Endodermal cell (in vitro differentiated cells): ENCODE measurements at regions not wholly inside any gene's neighbourhood (a gene's known extent, or its start where the extent isn't known, plus 50 kb on each side); places are given as distances from the start of the nearest gene placed in this dataset.

ENCODE experiments used
- DNase-seq: peaks from one replicate; pipeline ENCODE4 v3.0.0-alpha.2; 2017
- H3K27ac ChIP-seq: 2 replicates; pipeline ENCODE4 v1.5.1; 2013; ENCODE audit warnings: mild to moderate bottlenecking, low read depth, low read length, moderate library complexity
- H3K27me3 ChIP-seq: 2 replicates; pipeline ENCODE4 v1.6.1; 2013; ENCODE audit warnings: mild to moderate bottlenecking, low read length, moderate library complexity; ENCODE audit not compliant: insufficient read depth, control insufficient read depth, poor library complexity, severe bottlenecking
- H3K36me3 ChIP-seq: 2 replicates; pipeline ENCODE4 v1.7.0; 2013; ENCODE audit warnings: mild to moderate bottlenecking, low read length, moderate library complexity; ENCODE audit not compliant: control insufficient read depth, insufficient read depth
- H3K4me1 ChIP-seq: one replicate; pipeline ENCODE4 v1.7.0; 2013; ENCODE audit warnings: low read length; ENCODE audit not compliant: control insufficient read depth, insufficient read depth
- H3K4me3 ChIP-seq: 2 replicates; pipeline ENCODE4 v1.5.1; 2013; ENCODE audit warnings: mild to moderate bottlenecking, low read length, moderate library complexity
- H3K9ac ChIP-seq: 2 replicates; pipeline ENCODE4 v1.6.1; 2013; ENCODE audit warnings: mild to moderate bottlenecking, low read length, moderate library complexity; ENCODE audit not compliant: poor library complexity, severe bottlenecking; ENCODE audit errors: extremely low read depth
- H3K9me3 ChIP-seq: 2 replicates; pipeline ENCODE4 v1.6.1; 2013; ENCODE audit warnings: mild to moderate bottlenecking, low read length, moderate library complexity; ENCODE audit not compliant: control insufficient read depth
- H3K27ac Mint-ChIP-seq: 2 replicates; pipeline ENCODE4 v1.8.0; 2020; ENCODE audit warnings: mixed read lengths
- H3K27me3 Mint-ChIP-seq: 2 replicates; pipeline ENCODE4 v1.8.0; 2021; ENCODE audit warnings: mild to moderate bottlenecking, mixed read lengths; ENCODE audit not compliant: insufficient read depth
- H3K36me3 Mint-ChIP-seq: 2 replicates; pipeline ENCODE4 v1.8.0; 2020; ENCODE audit warnings: low read depth, mixed read lengths
- H3K4me1 Mint-ChIP-seq: 2 replicates; pipeline ENCODE4 v1.8.0; 2020; ENCODE audit warnings: mixed read lengths
- H3K4me3 Mint-ChIP-seq: 2 replicates; pipeline ENCODE4 v1.8.0; 2020; ENCODE audit warnings: mild to moderate bottlenecking, moderate library complexity, mixed read lengths
- H3K9me3 Mint-ChIP-seq: 2 replicates; pipeline ENCODE4 v1.8.0; 2020; ENCODE audit warnings: mild to moderate bottlenecking, mixed read lengths
- WGBS, 2 experiments: methylation state at CpG; one replicate each; pipeline versions ENCODE4 v1.1.5 to v1.1.7; 2013; ENCODE audit warnings: missing lambda C conversion rate in 2 of 2, mixed read lengths in 1 of 2; ENCODE audit not compliant: insufficient coverage in 1 of 2, insufficient read length in 1 of 2; 5-methylcytosine and 5-hydroxymethylcytosine counted together
- TF ChIP-seq, protein P1 (sequence below): fragments of 200-600 bp; sonication (generic); conservative IDR thresholded peaks from 2 replicates; pipeline ENCODE4 v1.5.0; 2021; ENCODE audit warnings: antibody characterized with exemption, mild to moderate bottlenecking

DNA sequence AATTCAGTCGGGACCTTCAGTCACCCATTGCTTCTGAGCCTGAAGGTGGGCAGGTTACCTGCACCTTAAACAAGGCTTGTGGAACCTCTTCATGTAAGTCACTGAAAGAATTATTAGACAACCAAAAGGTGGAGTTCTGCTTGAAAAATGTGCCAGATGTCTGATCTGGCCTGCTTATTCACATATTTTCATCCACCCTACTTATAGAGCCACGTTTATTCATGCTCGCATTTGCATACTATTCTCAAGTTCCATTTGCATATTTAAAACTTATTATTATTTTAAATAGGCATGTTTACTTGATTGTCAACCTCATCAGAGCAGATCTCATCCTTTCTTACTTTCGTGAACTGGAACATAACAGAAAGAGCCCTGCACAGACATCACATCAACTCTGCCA, 140.0 kb upstream of the NABP1 start:
- Histone ChIP-seq H3K4me1 (peaks cover 15% of the 10 kb centered on the region), H3K9me3 (no peaks in the 10 kb centered on the region), H3K27ac (no peak overlapping the region), H3K4me3 (no peak overlapping the region), H3K9ac (no peak overlapping the region), H3K27me3 (no peaks in the 10 kb centered on the region), H3K36me3 (no peaks in the 10 kb centered on the region)
- no peaks in the 10 kb centered on the region for H3K9me3 Mint-ChIP-seq
- TF ChIP-seq, protein P1, sequence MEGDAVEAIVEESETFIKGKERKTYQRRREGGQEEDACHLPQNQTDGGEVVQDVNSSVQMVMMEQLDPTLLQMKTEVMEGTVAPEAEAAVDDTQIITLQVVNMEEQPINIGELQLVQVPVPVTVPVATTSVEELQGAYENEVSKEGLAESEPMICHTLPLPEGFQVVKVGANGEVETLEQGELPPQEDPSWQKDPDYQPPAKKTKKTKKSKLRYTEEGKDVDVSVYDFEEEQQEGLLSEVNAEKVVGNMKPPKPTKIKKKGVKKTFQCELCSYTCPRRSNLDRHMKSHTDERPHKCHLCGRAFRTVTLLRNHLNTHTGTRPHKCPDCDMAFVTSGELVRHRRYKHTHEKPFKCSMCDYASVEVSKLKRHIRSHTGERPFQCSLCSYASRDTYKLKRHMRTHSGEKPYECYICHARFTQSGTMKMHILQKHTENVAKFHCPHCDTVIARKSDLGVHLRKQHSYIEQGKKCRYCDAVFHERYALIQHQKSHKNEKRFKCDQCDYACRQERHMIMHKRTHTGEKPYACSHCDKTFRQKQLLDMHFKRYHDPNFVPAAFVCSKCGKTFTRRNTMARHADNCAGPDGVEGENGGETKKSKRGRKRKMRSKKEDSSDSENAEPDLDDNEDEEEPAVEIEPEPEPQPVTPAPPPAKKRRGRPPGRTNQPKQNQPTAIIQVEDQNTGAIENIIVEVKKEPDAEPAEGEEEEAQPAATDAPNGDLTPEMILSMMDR = no peak
- peaks cover 28% of the 10 kb centered on the region for H3K4me1 Mint-ChIP-seq
- no peak for DNase-seq
- H3K4me3 Mint-ChIP-seq = no peak overlapping the region
- no peaks in the 10 kb centered on the region for H3K36me3 Mint-ChIP-seq
- 89 to 100% methylated on average over 2 to 4 of the region's 4 CpGs for WGBS, 2 experiments
- no peak overlapping the region for H3K27ac Mint-ChIP-seq
- H3K27me3 Mint-ChIP-seq = peaks cover 5% of the 10 kb centered on the region

DNA sequence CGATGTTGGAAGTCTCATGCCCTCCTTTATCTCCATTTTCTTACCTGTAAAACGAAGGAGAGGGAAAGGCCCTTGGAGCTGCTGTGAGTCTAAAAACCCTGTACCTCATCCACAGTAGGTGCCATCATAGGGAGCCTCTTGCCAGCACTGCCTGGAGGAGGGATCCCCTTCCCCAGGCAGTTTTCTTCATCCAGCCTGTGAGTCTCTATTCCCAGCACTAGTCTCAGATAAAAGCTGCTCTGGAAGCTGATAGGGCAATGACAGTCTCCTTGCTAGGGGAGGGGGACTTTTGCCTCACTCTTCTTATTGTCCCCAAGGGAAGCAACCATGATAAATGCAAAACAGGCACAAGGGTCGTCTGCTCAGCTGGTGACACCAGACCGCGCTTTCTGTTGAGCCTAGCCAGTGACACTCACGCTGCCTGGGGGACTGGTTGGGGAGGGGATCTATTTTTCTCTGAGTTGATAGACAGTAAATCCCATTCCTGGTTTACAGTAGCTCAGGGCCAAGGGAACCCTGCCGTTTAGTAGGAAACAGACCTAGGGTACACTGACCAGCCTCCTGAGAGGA, 139.5 kb upstream of the NABP1 start:
- peaks cover 15% of the 10 kb centered on the region for H3K4me1 ChIP-seq
- Mint-ChIP-seq H3K4me3 (no peak overlapping the region), H3K36me3 (no peaks in the 10 kb centered on the region), H3K9me3 (no peaks in the 10 kb centered on the region), H3K27ac (peak overlapping the region; percentile 49), H3K27me3 (peaks cover 5% of the 10 kb centered on the region), H3K4me1 (peaks cover 30% of the 10 kb centered on the region)
- WGBS, 2 experiments = 69% methylated on average over 4 to 7 of the region's 7 CpGs
- no peaks in the 10 kb centered on the region for H3K9me3 ChIP-seq
- TF ChIP-seq, protein P1 = no peak
- H3K27ac ChIP-seq = no peak overlapping the region
- no peak overlapping the region for H3K4me3 ChIP-seq
- H3K9ac ChIP-seq = no peak overlapping the region
- H3K27me3 ChIP-seq = no peaks in the 10 kb centered on the region
- peak; percentile 56 for DNase-seq
- no peaks in the 10 kb centered on the region for H3K36me3 ChIP-seq

DNA sequence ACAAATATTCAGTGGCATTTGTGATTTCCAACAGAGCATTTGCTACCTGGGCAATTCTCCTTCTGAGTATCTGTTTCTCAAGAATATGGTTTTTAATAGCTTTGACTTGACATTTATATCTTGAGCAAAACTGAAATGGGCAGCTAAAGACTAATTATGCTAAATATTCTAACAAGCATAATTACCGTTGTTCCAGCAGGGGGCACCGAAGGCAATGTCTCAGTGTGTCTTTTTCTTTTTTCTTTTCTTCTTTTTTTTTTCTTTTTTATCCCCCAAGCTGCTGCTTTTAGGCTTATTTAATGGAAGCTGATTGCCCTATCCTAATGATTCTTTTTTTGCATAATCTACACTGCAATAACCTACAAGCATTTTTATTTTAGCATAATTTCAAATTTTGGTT, 138.9 kb upstream of the NABP1 start:
- WGBS, 2 experiments = 25 to 35% methylated on average over 2 of the region's 2 CpGs
- no peak overlapping the region for H3K27ac ChIP-seq

More for the DNA sequence above, 138.9 kb upstream of the NABP1 start:
- H3K4me3 Mint-ChIP-seq = no peak overlapping the region
- Histone ChIP-seq H3K9ac (no peak overlapping the region), H3K36me3 (no peaks in the 10 kb centered on the region), H3K4me1 (peaks cover 21% of the 10 kb centered on the region), H3K9me3 (no peaks in the 10 kb centered on the region), H3K27me3 (no peaks in the 10 kb centered on the region), H3K4me3 (no peak overlapping the region)
- TF ChIP-seq, protein P1 = peak; percentile 81
- no peak overlapping the region for H3K27ac Mint-ChIP-seq
- H3K9me3 Mint-ChIP-seq = no peaks in the 10 kb centered on the region
- peaks cover 5% of the 10 kb centered on the region for H3K27me3 Mint-ChIP-seq
- H3K36me3 Mint-ChIP-seq = no peaks in the 10 kb centered on the region
- peaks cover 35% of the 10 kb centered on the region for H3K4me1 Mint-ChIP-seq
- peak; percentile 59 for DNase-seq
